GM12878 (cell line): ENCODE measurements at regions not wholly inside any gene's neighbourhood (a gene's known extent, or its start where the extent isn't known, plus 50 kb on each side); places are given as distances from the start of the nearest gene placed in this dataset.

ENCODE experiments used
- ATAC-seq: fragments of 200-7000 bp; cut with Tn5 transposase; 3 replicates; pipeline ENCODE4 v1.9.1; 2020; ENCODE audit warnings: mild to moderate bottlenecking, moderate library complexity
- BruUV-seq: library from RNA; stranded (reverse); fragments of 400-500 nt; replicated peaks from 2 replicates; lab custom pipeline; 2021; lab: Mats Ljungman, UMichigan
- CTCF ChIA-PET: fragments of 300-600 bp; sonication (Branson Sonifier 250); formaldehyde crosslinking; extraction: SDS; loops from one replicate; lab custom pipeline; 2021; ENCODE audit warnings: inconsistent platforms; lab: Yijun Ruan, JAX
- POLR2A ChIA-PET: fragments of 350-600 bp; formaldehyde crosslinking; extraction: SDS; loops from one replicate; lab custom pipeline; 2021; ENCODE audit warnings: inconsistent platforms; lab: Charles Lee
- RAD21 ChIA-PET: fragments of 300-600 bp; sonication (Branson Sonifier 250); formaldehyde crosslinking; loops from one replicate; lab custom pipeline; 2023; ENCODE audit warnings: antibody characterized with exemption; ENCODE audit not compliant: unreplicated experiment; lab: Charles Lee
- SMC1A ChIA-PET: fragments of 300-600 bp; sonication (Branson Sonifier 250); formaldehyde crosslinking; loops from one replicate; lab custom pipeline; 2023; ENCODE audit not compliant: unreplicated experiment, uncharacterized antibody; lab: Charles Lee
- DNase-seq: peaks from one replicate; pipeline ENCODE4 v3.0.0-alpha.2; 2011; ENCODE audit warnings: low read depth, low spot score
- FAIRE-seq: peaks from 3 replicates; lab custom pipeline; 2011; peaks lifted over from hg19 to GRCh38; lab: Jason Lieb, UNC
- H2AFZ ChIP-seq: 2 replicates; pipeline ENCODE4 v1.6.0; 2011; ENCODE audit warnings: low read depth, low read length, control low read depth; ENCODE audit not compliant: control insufficient read depth
- H3K27ac ChIP-seq: 2 replicates; pipeline ENCODE4 v1.5.1; 2011; ENCODE audit warnings: control low read depth; ENCODE audit not compliant: control insufficient read depth, insufficient read depth
- H3K27me3 ChIP-seq, 2 experiments: replicated peaks in 1 of 2; 2 replicates each; pipeline versions ENCODE4 v1.6.0 to v1.6.1; 2011; ENCODE audit warnings: low read length in 1 of 2; ENCODE audit not compliant: control insufficient read depth in 2 of 2, insufficient read depth in 2 of 2
- H3K36me3 ChIP-seq, 2 experiments: 2 replicates each; pipeline ENCODE4 v1.5.1; 2011; ENCODE audit warnings: low read length in 1 of 2; ENCODE audit not compliant: control insufficient read depth in 2 of 2, insufficient read depth in 2 of 2
- H3K4me1 ChIP-seq: 2 replicates; pipeline ENCODE4 v1.6.1; 2011; ENCODE audit warnings: mild to moderate bottlenecking, low read length, moderate library complexity, mixed read lengths; ENCODE audit not compliant: control insufficient read depth, insufficient read depth
- H3K4me2 ChIP-seq: 2 replicates; pipeline ENCODE4 v1.6.0; 2011; ENCODE audit warnings: control low read depth; ENCODE audit not compliant: control insufficient read depth, insufficient read depth
- H3K4me3 ChIP-seq: fragments of 200-600 bp; sonication (generic); 2 replicates; pipeline ENCODE4 v1.5.1; 2016
- H3K79me2 ChIP-seq: 2 replicates; pipeline ENCODE4 v1.6.0; 2011; ENCODE audit warnings: low read length; ENCODE audit not compliant: control insufficient read depth, insufficient read depth
- H3K9ac ChIP-seq: 2 replicates; pipeline ENCODE4 v1.8.0; 2011; ENCODE audit warnings: low read length, control low read depth, mixed read lengths; ENCODE audit not compliant: control insufficient read depth, insufficient read depth
- H3K9me3 ChIP-seq: replicated peaks from 3 replicates; pipeline ENCODE4 v1.5.1; 2011; ENCODE audit warnings: mild to moderate bottlenecking, low read length; ENCODE audit not compliant: control insufficient read depth, insufficient read depth
- H4K20me1 ChIP-seq: 2 replicates; pipeline ENCODE4 v1.6.0; 2011; ENCODE audit not compliant: control insufficient read depth, insufficient read depth
- HCFC1 ChIP-seq: fragments of 150-350 bp; IDR thresholded peaks from 2 replicates; pipeline ENCODE4 v1.6.1; 2014; ENCODE audit warnings: low read length
- JUNB ChIP-seq: IDR thresholded peaks from 2 replicates; pipeline ENCODE4 v1.6.1; 2016; ENCODE audit warnings: antibody characterized with exemption, mild to moderate bottlenecking
- MLLT1 ChIP-seq: fragments of 450-650 bp; IDR thresholded peaks from 2 replicates; pipeline ENCODE4 v1.6.1; 2016; ENCODE audit warnings: mild to moderate bottlenecking
- POLR2AphosphoS2 ChIP-seq: IDR thresholded peaks from 2 replicates; pipeline ENCODE4 v1.6.1; 2011; ENCODE audit warnings: low read depth, mild to moderate bottlenecking, low read length, improper control_type of control experiment, moderate library complexity
- REST ChIP-seq: IDR thresholded peaks from 2 replicates; pipeline ENCODE4 v1.6.1; 2012; ENCODE audit warnings: mild to moderate bottlenecking, low read depth, low read length
- WGBS: methylation state at CpG from one replicate; pipeline ENCODE4 v1.1.6; 2016; ENCODE audit warnings: low lambda C conversion rate; ENCODE audit not compliant: insufficient replicate concordance, insufficient coverage; ENCODE audit errors: missing lambda C conversion rate; 5-methylcytosine and 5-hydroxymethylcytosine counted together
- in situ Hi-C: fragments of 300-500 bp; cut with MboI; formaldehyde crosslinking; loops from 9 replicates; pipeline ENCODE4 v1.14.3; 2018; ENCODE audit warnings: mixed read lengths
- intact Hi-C: fragments of 100-400 bp; cut with micrococcal nuclease; formaldehyde crosslinking; loops from one replicate; pipeline ENCODE4 v1.14.2; 2022; ENCODE audit not compliant: unreplicated experiment
- TF ChIP-seq, protein P1 (sequence below): fragments of 450-650 bp; IDR thresholded peaks from 2 replicates; pipeline ENCODE4 v1.6.1; 2017; ENCODE audit warnings: antibody characterized with exemption, mild to moderate bottlenecking, moderate library complexity

DNA sequence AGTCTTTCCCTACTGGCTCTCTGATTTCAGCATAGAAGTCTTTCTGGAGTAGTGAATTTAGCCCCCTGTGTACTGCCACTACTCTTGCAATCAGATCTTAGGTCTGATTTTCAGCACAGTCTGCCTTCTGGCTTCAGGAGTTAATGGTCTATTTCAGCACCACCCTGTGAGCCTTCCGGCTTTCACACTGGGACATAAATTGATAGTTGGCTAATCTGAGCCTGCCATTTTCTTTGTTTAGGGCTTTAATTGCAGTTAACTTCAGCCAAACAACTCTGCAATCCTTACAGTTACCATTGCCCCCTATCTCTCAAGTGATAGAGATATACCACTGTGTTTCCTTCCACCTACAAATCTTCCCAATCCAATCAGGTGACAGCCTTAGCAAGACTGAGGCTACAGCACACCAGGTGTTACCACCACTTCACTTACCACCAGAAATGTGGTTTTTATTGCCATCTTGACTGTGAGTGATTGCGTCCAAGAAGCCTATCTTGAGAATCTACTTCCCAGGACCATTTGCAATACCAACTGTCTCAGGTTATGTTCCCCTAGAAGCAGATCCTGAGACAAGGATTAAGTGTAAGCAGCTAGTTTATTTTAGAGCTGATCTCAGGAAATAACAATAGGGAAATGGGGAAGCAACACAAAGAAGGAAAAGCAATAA is 51.9 kb upstream of the NEK6 start:
- POLR2A ChIA-PET = interaction anchor here (1.2 to 1.8 kb wide), 3 partner anchors 8 to 67 kb away, joined by 3 to 7 read pairs (median 3); no protein-coding TSS in a partner anchor
- H3K9me3 ChIP-seq = peaks cover 4% of the 10 kb centered on the region; the same call in 2 of the 3 replicates
- RAD21 ChIA-PET = interaction anchor here (0.6 to 16.1 kb wide), 4 partner anchors 5 to 83 kb away, joined by 3 to 293 read pairs (median 148); no protein-coding TSS in a partner anchor
- no peak overlapping the region; the same call in 1 of the 2 replicates for H3K4me2 ChIP-seq
- H3K36me3 ChIP-seq = no peaks in the 10 kb centered on the region
- peaks cover 71% of the 10 kb centered on the region for H3K4me1 ChIP-seq
- H4K20me1 ChIP-seq = no peaks in the 10 kb centered on the region
- no peaks in the 10 kb centered on the region for H3K79me2 ChIP-seq
- CTCF ChIA-PET = interaction anchor here (0.7 to 1.2 kb wide), 2 partner anchors 8 to 12 kb away, joined by 3 to 6 read pairs; no protein-coding TSS in a partner anchor
- BruUV-seq = no TSS peak
- ATAC-seq (no peak), FAIRE-seq (no peak), DNase-seq (no peak)
- in situ Hi-C loops = loop anchor here (25.0 kb wide), 1 partner anchor 1431 kb away; no protein-coding TSS in a partner anchor
- H3K27me3 ChIP-seq = no peaks in the 10 kb centered on the region
- WGBS = 67% methylated on average over 2 of the region's 2 CpGs
- intact Hi-C loops = no loop called here
- no peak overlapping the region for H3K27ac ChIP-seq
- SMC1A ChIA-PET = interaction anchor here (0.7 to 1.7 kb wide), 3 partner anchors 11 to 79 kb away, joined by 3 to 5 read pairs (median 5); no protein-coding TSS in a partner anchor
- H3K9ac ChIP-seq = no peak overlapping the region
- no peak overlapping the region for H3K4me3 ChIP-seq
- peak overlapping the region; percentile 47; the same call in 1 of the 2 replicates for H2AFZ ChIP-seq
- TF ChIP-seq MLLT1 (no peak), POLR2AphosphoS2 (no peak), REST (no peak), JUNB (no peak), HCFC1 (no peak)
- TF ChIP-seq, protein P1, sequence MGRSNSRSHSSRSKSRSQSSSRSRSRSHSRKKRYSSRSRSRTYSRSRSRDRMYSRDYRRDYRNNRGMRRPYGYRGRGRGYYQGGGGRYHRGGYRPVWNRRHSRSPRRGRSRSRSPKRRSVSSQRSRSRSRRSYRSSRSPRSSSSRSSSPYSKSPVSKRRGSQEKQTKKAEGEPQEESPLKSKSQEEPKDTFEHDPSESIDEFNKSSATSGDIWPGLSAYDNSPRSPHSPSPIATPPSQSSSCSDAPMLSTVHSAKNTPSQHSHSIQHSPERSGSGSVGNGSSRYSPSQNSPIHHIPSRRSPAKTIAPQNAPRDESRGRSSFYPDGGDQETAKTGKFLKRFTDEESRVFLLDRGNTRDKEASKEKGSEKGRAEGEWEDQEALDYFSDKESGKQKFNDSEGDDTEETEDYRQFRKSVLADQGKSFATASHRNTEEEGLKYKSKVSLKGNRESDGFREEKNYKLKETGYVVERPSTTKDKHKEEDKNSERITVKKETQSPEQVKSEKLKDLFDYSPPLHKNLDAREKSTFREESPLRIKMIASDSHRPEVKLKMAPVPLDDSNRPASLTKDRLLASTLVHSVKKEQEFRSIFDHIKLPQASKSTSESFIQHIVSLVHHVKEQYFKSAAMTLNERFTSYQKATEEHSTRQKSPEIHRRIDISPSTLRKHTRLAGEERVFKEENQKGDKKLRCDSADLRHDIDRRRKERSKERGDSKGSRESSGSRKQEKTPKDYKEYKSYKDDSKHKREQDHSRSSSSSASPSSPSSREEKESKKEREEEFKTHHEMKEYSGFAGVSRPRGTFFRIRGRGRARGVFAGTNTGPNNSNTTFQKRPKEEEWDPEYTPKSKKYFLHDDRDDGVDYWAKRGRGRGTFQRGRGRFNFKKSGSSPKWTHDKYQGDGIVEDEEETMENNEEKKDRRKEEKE = no peak
